NCI-H146 treated with DMSO at 0.1 percent for 48 hours (cell line): ENCODE measurements at regions not wholly inside any gene's neighbourhood (a gene's known extent, or its start where the extent isn't known, plus 50 kb on each side); places are given as distances from the start of the nearest gene placed in this dataset.

Experiments used
- DNase-seq: peaks from one replicate; lab custom pipeline; 2025; ENCODE audit not compliant: unreplicated experiment; lab: John Stamatoyannopoulos, UW

- DNase-seq = no peak
Observed at GRCh38 chr9:103755441-103755840, 338.7 kb upstream of the SMC2 start.

GRCh38 chr9:103755986-103756385, 338.1 kb upstream of the SMC2 start:
- no peak for DNase-seq

GRCh38 chr9:103757062-103757461, 337.0 kb upstream of the SMC2 start:
- DNase-seq = no peak

GRCh38 chr9:103761466-103761865, 332.6 kb upstream of the SMC2 start:
- DNase-seq = no peak

- no peak for DNase-seq
Observed at GRCh38 chr9:103789686-103790085, 304.4 kb upstream of the SMC2 start.

- no peak for DNase-seq
Observed at GRCh38 chr9:103798620-103799019, 295.5 kb upstream of the SMC2 start.

- no peak for DNase-seq
Observed at GRCh38 chr9:103799959-103800358, 294.1 kb upstream of the SMC2 start.

GRCh38 chr9:103802068-103802467, 292.0 kb upstream of the SMC2 start:
- no peak for DNase-seq

- no peak for DNase-seq
Observed at GRCh38 chr9:103803245-103803644, 290.9 kb upstream of the SMC2 start.

- no peak for DNase-seq
Observed at GRCh38 chr9:103804077-103804735, 289.9 kb upstream of the SMC2 start.

GRCh38 chr9:103809745-103810144, 284.4 kb upstream of the SMC2 start:
- no peak for DNase-seq

GRCh38 chr9:103811462-103811861, 282.6 kb upstream of the SMC2 start:
- DNase-seq = no peak

- DNase-seq = no peak
Observed at GRCh38 chr9:103816146-103816545, 278.0 kb upstream of the SMC2 start.

- no peak for DNase-seq
Observed at GRCh38 chr9:103819936-103820335, 274.2 kb upstream of the SMC2 start.

- DNase-seq = no peak
Observed at GRCh38 chr9:103821115-103821514, 273.0 kb upstream of the SMC2 start.

GRCh38 chr9:103837940-103838339, 256.2 kb upstream of the SMC2 start:
- DNase-seq = no peak

- DNase-seq = no peak
Observed at GRCh38 chr9:103839197-103839596, 254.9 kb upstream of the SMC2 start.

- DNase-seq = no peak
Observed at GRCh38 chr9:103867886-103868285, 226.2 kb upstream of the SMC2 start.

- DNase-seq = no peak
Observed at GRCh38 chr9:103872811-103873210, 221.3 kb upstream of the SMC2 start.

GRCh38 chr9:103881419-103881818, 212.7 kb upstream of the SMC2 start:
- no peak for DNase-seq

- no peak for DNase-seq
Observed at GRCh38 chr9:103889989-103890388, 204.1 kb upstream of the SMC2 start.

- DNase-seq = no peak
Observed at GRCh38 chr9:103894184-103894583, 199.9 kb upstream of the SMC2 start.

GRCh38 chr9:103898550-103898949, 195.6 kb upstream of the SMC2 start:
- no peak for DNase-seq
